HCT116 (cell line): ENCODE measurements at regions not wholly inside any gene's neighbourhood (a gene's known extent, or its start where the extent isn't known, plus 50 kb on each side); places are given as distances from the start of the nearest gene placed in this dataset.
"Not testable (repeated sequence)": the region's sequence is repeated elsewhere in the genome, so short reads cannot be mapped to it uniquely, and the experiment has no call there.

Experiments
- ATAC-seq: fragments of 200-7000 bp; cut with Tn5 transposase; 2 replicates; pipeline ENCODE4 v1.9.1; 2020; ENCODE audit warnings: mild to moderate bottlenecking, moderate library complexity
- BruUV-seq: library from RNA; stranded (reverse); fragments of 400-500 nt; replicated peaks from 2 replicates; lab custom pipeline; 2021; lab: Mats Ljungman, UMichigan
- CTCF ChIA-PET: fragments of 300-600 bp; sonication (Branson Sonifier 250); formaldehyde crosslinking; loops from one replicate; lab custom pipeline; 2021; ENCODE audit warnings: antibody characterized with exemption; lab: Charles Lee
- POLR2A ChIA-PET: fragments of 300-600, 350-600 bp; sonication (Branson Sonifier 250); formaldehyde crosslinking; loops from one replicate; lab custom pipeline; 2021; ENCODE audit warnings: antibody characterized with exemption; lab: Charles Lee
- RAD21 ChIA-PET, 2 experiments: fragments of 300-600 bp; sonication (Branson Sonifier 250); formaldehyde crosslinking; loops; one replicate each; lab custom pipeline; 2023; ENCODE audit warnings: low total read pairs in 2 of 2; ENCODE audit not compliant: uncharacterized antibody in 2 of 2, unreplicated experiment in 2 of 2, low non-redundant PET in 1 of 2; lab: Charles Lee
- DNase-seq: peaks from one replicate; pipeline ENCODE4 v3.0.0-alpha.2; 2010; ENCODE audit warnings: low read depth, low spot score
- H2AFZ ChIP-seq: fragments of 200-600 bp; shearing (Covaris generic), sonication (generic); 2 replicates; pipeline ENCODE4 v1.6.1; 2017; ENCODE audit warnings: low read depth, mixed run types, mixed read lengths, antibody characterized with exemption, low read length; ENCODE audit not compliant: poor library complexity, severe bottlenecking
- H3K27ac ChIP-seq: 2 replicates; pipeline ENCODE4 v1.5.1; 2012; ENCODE audit warnings: low read depth, low read length
- H3K27me3 ChIP-seq: fragments of 200-600 bp; sonication (generic); 2 replicates; pipeline ENCODE4 v1.6.1; 2016; ENCODE audit warnings: mixed run types, low read length, mixed read lengths; ENCODE audit not compliant: insufficient read depth
- H3K36me3 ChIP-seq, 2 experiments: fragments of 200-500 bp in 1 of 2; fragments of 200-600 bp in 1 of 2; sonication (Bioruptor generic) in 1 of 2; sonication (generic) in 1 of 2; 2 replicates each; pipeline versions ENCODE4 v1.5.1 to v1.6.1; 2014 to 2016; ENCODE audit warnings: low read length in 2 of 2, inconsistent platforms in 1 of 2, mixed read lengths in 1 of 2, mixed run types in 1 of 2; ENCODE audit not compliant: insufficient read depth in 2 of 2, control insufficient read depth in 1 of 2
- H3K4me1 ChIP-seq, 2 experiments: fragments of 200-600 bp in 1 of 2; sonication (generic) in 1 of 2; 2 replicates each; pipeline versions ENCODE4 v1.5.1 to v1.6.1; 2012 to 2017; ENCODE audit warnings: low read length in 2 of 2, inconsistent platforms in 1 of 2, mild to moderate bottlenecking in 1 of 2, mixed read lengths in 1 of 2, mixed run types in 1 of 2, moderate library complexity in 1 of 2; ENCODE audit not compliant: insufficient read depth in 2 of 2, control insufficient read depth in 1 of 2
- H3K4me2 ChIP-seq: fragments of 200-600 bp; sonication (generic); 2 replicates; pipeline ENCODE4 v1.6.1; 2017; ENCODE audit warnings: mixed run types, low read length, mixed read lengths
- H3K4me3 ChIP-seq, 2 experiments: fragments of 200-600 bp in 1 of 2; sonication (generic) in 1 of 2; replicated peaks in 1 of 2; 2 replicates each; pipeline ENCODE4 v1.5.1; 2011 to 2016; ENCODE audit warnings: low read length in 2 of 2, control low read depth in 1 of 2, low read depth in 1 of 2, mild to moderate bottlenecking in 1 of 2, mixed read lengths in 1 of 2, mixed run types in 1 of 2
- H3K79me2 ChIP-seq: fragments of 200-600 bp; sonication (generic); 2 replicates; pipeline ENCODE4 v1.6.1; 2017; ENCODE audit warnings: mild to moderate bottlenecking, mixed run types, low read length, moderate library complexity, mixed read lengths; ENCODE audit not compliant: insufficient read depth
- H3K9ac ChIP-seq: fragments of 200-600 bp; sonication (generic); 2 replicates; pipeline ENCODE4 v1.6.1; 2016; ENCODE audit warnings: low read length, mixed read lengths
- H3K9me2 ChIP-seq: fragments of 200-600 bp; sonication (generic), shearing (Covaris generic); 2 replicates; pipeline ENCODE4 v1.6.1; 2017; ENCODE audit warnings: mixed run types, mild to moderate bottlenecking, moderate library complexity; ENCODE audit not compliant: insufficient read depth
- H3K9me3 ChIP-seq, 2 experiments: fragments of 200-500 bp in 1 of 2; fragments of 200-600 bp in 1 of 2; sonication (Bioruptor generic) in 1 of 2; sonication (generic) in 1 of 2; 2 replicates each; pipeline ENCODE4 v1.6.1; 2014 to 2017; ENCODE audit warnings: low read length in 2 of 2, mixed read lengths in 2 of 2, inconsistent platforms in 1 of 2, low read depth in 1 of 2, mild to moderate bottlenecking in 1 of 2, mixed run types in 1 of 2, moderate library complexity in 1 of 2; ENCODE audit not compliant: control insufficient read depth in 1 of 2, insufficient read depth in 1 of 2
- H4K20me1 ChIP-seq: fragments of 200-600 bp; sonication (generic), shearing (Covaris generic); 2 replicates; pipeline ENCODE4 v1.6.1; 2017; ENCODE audit warnings: mixed run types, mild to moderate bottlenecking, moderate library complexity; ENCODE audit not compliant: insufficient read depth
- CBX3 ChIP-seq: IDR thresholded peaks from 2 replicates; pipeline ENCODE4 v1.6.1; 2012; ENCODE audit warnings: low read depth
- CEBPB ChIP-seq: IDR thresholded peaks from 2 replicates; pipeline ENCODE4 v1.6.1; 2012; ENCODE audit warnings: low read depth
- ELF1 ChIP-seq: IDR thresholded peaks from 2 replicates; pipeline ENCODE4 v1.6.1; 2012; ENCODE audit warnings: low read depth, borderline replicate concordance
- FOSL1 ChIP-seq: IDR thresholded peaks from 2 replicates; pipeline ENCODE4 v1.6.1; 2012; ENCODE audit warnings: low read depth
- JUND ChIP-seq: IDR thresholded peaks from 2 replicates; pipeline ENCODE4 v1.6.1; 2012
- POLR2A ChIP-seq: IDR thresholded peaks from 2 replicates; pipeline ENCODE4 v1.7.0; 2011; ENCODE audit warnings: borderline replicate concordance; ENCODE audit not compliant: insufficient read depth, insufficient read length; ENCODE audit errors: extremely low read depth
- POLR2AphosphoS5 ChIP-seq: IDR thresholded peaks from 2 replicates; pipeline ENCODE4 v1.6.1; 2011; ENCODE audit warnings: mild to moderate bottlenecking, low read depth, low read length, moderate library complexity
- RAD21 ChIP-seq: IDR thresholded peaks from 2 replicates; pipeline ENCODE4 v1.6.1; 2012; ENCODE audit warnings: low read depth, mild to moderate bottlenecking
- SIN3A ChIP-seq: IDR thresholded peaks from 2 replicates; pipeline ENCODE4 v1.6.1; 2012; ENCODE audit warnings: low read depth
- SRF ChIP-seq: IDR thresholded peaks from 2 replicates; pipeline ENCODE4 v1.6.1; 2012; ENCODE audit warnings: low read depth
- TCF7L2 ChIP-seq: IDR thresholded peaks from 2 replicates; pipeline ENCODE4 v1.7.0; 2011; ENCODE audit warnings: borderline replicate concordance, inconsistent platforms; ENCODE audit not compliant: insufficient read depth, insufficient read length; ENCODE audit errors: extremely low read depth
- YY1 ChIP-seq: IDR thresholded peaks from 2 replicates; pipeline ENCODE4 v1.6.1; 2011; ENCODE audit warnings: low read length, low read depth, moderate library complexity, mild to moderate bottlenecking; ENCODE audit not compliant: insufficient replicate concordance; ENCODE audit errors: extremely low read depth
- ZFX ChIP-seq: fragments of 450-650 bp; IDR thresholded peaks from 2 replicates; pipeline ENCODE4 v1.6.1; 2017
- ZNF274 ChIP-seq: fragments of 200-500 bp; sonication (Bioruptor generic); IDR thresholded peaks from 2 replicates; pipeline ENCODE4 v1.6.1; 2014; ENCODE audit warnings: mild to moderate bottlenecking, low read depth, low read length, inconsistent platforms
- intact Hi-C: fragments of 100-400 bp; cut with micrococcal nuclease; formaldehyde crosslinking; loops from 2 replicates; pipeline ENCODE4 v1.10.0; 2022
- TF ChIP-seq, protein P1 (sequence below): IDR thresholded peaks from 2 replicates; pipeline ENCODE4 v1.6.1; 2012; ENCODE audit warnings: low read depth
- TF ChIP-seq, protein P2 (sequence below): IDR thresholded peaks from 2 replicates; pipeline ENCODE4 v1.6.1; 2012

DNA sequence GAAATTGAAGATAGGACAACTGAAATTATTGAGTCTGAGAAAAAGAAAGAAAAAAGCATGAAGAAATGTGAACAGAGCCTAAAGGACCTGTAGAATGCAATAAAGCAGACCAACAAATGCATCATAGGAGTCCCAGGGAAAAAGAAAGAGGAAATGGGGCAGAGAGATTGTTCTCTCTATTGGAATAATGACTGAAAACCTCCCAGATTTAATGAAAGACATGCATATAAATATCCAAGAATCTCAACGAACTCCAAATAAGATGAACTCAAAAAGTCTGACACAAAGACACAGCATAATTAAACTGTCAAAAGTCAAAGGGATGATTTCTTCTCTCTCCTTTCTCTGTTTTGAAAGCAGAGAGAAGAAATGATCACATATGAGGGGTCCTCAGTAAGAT, 124.7 kb downstream of the MEX3B start (continued):
- TF ChIP-seq POLR2A, result no peak
- TF ChIP-seq ZFX, result no peak
- TF ChIP-seq TCF7L2, result no peak

DNA sequence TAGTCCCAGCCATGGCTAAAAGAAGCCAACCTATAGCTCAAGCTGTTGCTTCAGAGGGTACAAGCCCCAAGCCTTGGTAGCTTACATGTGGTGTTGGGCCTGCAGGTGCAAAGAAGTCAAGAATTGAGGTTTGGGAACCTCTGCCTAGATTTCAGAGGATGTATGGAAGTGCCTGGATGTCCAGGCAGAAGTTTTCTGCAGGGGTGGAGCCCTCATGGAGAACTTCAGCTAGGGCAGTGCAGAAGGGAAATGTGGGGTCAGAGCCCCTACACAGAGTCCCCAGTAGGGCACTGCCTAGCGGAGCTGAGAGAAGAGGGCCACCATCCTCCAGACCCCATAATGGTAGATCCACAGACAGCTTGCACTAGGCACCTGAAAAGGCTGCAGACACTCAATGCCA, 127.1 kb downstream of the MEX3B start:
- H3K9me3 ChIP-seq, H3K9ac ChIP-seq, H2AFZ ChIP-seq, CTCF ChIA-PET, intact Hi-C loops, H4K20me1 ChIP-seq, RAD21 ChIA-PET, ATAC-seq, H3K79me2 ChIP-seq, H3K27ac ChIP-seq, BruUV-seq, H3K4me3 ChIP-seq, H3K36me3 ChIP-seq, H3K4me1 ChIP-seq, H3K4me2 ChIP-seq, POLR2A ChIA-PET, H3K27me3 ChIP-seq, H3K9me2 ChIP-seq, DNase-seq: not testable (repeated sequence)

DNA sequence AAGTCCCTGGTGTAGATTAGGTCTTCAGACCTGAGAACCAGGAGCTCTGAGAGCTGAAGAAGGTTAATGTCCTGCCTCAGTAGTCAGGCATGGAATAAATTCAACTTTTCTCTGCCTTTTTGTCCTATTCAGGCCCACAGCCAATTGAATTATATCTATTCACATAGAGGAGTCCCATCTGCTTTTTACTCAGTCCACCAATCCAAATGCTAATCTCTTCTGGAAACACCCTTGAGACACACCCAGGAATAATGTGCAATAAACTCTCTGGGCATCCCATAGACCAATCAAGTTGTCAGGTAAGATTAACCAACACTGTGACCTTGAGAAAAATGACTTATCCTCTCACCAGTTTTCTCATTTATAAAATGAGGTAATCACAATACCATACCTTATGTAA, 129.4 kb downstream of the MEX3B start:
- Histone ChIP-seq H3K79me2 (no peaks in the 10 kb centered on the region), H3K36me3 (no peaks in the 10 kb centered on the region), H2AFZ (no peak overlapping the region), H3K4me2 (no peak overlapping the region), H3K9ac (no peak overlapping the region), H3K27me3 (0 out of 2 replicates have a peak, but pooled peaks cover 4% of the 10 kb centered on the region), H3K9me2 (no peaks in the 10 kb centered on the region), H4K20me1 (no peaks in the 10 kb centered on the region), H3K9me3 (no peaks in the 10 kb centered on the region; a peak in 1 of 4 replicates), H3K27ac (no peak overlapping the region), H3K4me1 (no peaks in the 10 kb centered on the region), H3K4me3 (no peak overlapping the region)
- no peak for DNase-seq
- ChIA-PET CTCF (no interaction called here), RAD21 (no interaction called here), POLR2A (no interaction called here)
- intact Hi-C loops, result no loop called here
- TF ChIP-seq RAD21 (no peak), TCF7L2 (no peak), JUND (no peak), CBX3 (no peak), FOSL1 (no peak), YY1 (no peak), SIN3A (no peak), POLR2AphosphoS5 (no peak), ELF1 (no peak), SRF (no peak), ZNF274 (no peak), ZFX (no peak), CEBPB (no peak)
- TF ChIP-seq, protein P1, sequence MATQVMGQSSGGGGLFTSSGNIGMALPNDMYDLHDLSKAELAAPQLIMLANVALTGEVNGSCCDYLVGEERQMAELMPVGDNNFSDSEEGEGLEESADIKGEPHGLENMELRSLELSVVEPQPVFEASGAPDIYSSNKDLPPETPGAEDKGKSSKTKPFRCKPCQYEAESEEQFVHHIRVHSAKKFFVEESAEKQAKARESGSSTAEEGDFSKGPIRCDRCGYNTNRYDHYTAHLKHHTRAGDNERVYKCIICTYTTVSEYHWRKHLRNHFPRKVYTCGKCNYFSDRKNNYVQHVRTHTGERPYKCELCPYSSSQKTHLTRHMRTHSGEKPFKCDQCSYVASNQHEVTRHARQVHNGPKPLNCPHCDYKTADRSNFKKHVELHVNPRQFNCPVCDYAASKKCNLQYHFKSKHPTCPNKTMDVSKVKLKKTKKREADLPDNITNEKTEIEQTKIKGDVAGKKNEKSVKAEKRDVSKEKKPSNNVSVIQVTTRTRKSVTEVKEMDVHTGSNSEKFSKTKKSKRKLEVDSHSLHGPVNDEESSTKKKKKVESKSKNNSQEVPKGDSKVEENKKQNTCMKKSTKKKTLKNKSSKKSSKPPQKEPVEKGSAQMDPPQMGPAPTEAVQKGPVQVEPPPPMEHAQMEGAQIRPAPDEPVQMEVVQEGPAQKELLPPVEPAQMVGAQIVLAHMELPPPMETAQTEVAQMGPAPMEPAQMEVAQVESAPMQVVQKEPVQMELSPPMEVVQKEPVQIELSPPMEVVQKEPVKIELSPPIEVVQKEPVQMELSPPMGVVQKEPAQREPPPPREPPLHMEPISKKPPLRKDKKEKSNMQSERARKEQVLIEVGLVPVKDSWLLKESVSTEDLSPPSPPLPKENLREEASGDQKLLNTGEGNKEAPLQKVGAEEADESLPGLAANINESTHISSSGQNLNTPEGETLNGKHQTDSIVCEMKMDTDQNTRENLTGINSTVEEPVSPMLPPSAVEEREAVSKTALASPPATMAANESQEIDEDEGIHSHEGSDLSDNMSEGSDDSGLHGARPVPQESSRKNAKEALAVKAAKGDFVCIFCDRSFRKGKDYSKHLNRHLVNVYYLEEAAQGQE, result no peak
- TF ChIP-seq, protein P2, sequence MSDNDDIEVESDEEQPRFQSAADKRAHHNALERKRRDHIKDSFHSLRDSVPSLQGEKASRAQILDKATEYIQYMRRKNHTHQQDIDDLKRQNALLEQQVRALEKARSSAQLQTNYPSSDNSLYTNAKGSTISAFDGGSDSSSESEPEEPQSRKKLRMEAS, result no peak
- BruUV-seq, result no TSS peak
- no peak for ATAC-seq
